ENCODE measurements at regions not wholly inside any gene's neighbourhood (a gene's known extent, or its start where the extent isn't known, plus 50 kb on each side); places are given as distances from the start of the nearest gene placed in this dataset.

GRCh38 chr1:48051466-48052126 lies 54.4 kb upstream of the TRABD2B start:
- no peak for DNase-seq

- DNase-seq, result no peak
Observed at GRCh38 chr1:48049823-48050535, 52.8 kb upstream of the TRABD2B start.

- no peak for DNase-seq
Observed at GRCh38 chr1:48048980-48049379, 51.8 kb upstream of the TRABD2B start.

GRCh38 chr1:48048064-48048463 lies 50.9 kb upstream of the TRABD2B start:
- no peak for DNase-seq

GRCh38 chr1:48047116-48047515 lies 49.9 kb upstream of the TRABD2B start:
- no peak for DNase-seq
